ENCODE measurements at regions not wholly inside any gene's neighbourhood (a gene's known extent, or its start where the extent isn't known, plus 50 kb on each side); places are given as distances from the start of the nearest gene placed in this dataset.
A peak's percentile ranks its signal among the peaks of the same experiment; 100 is the strongest.

DNA sequence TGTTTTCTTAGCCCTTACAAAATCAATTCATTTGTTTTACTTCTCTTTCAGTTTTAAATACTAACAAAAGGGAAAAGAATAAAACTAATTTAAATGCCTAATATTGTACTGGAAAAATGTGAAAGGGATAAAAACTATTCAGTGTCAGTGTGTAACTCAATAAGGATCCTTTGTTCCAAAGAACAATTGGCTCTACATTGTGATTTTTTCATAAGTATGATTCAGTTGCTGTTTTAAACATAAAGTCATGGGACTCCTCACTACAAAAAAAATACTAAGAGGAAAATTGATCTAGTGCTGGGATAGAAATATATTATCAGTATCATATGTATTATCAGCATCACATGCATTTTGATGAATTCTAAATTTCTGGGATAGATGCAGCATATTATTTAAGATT lies 199.4 kb upstream of the TRAM1L1 start:
- H3K27ac ChIP-seq (ENCODE audit: low read depth in 1 of 2, low read length in 2 of 2): no peak overlapping the region
- H3K4me3 ChIP-seq (ENCODE audit: low read length in 2 of 2): no peak overlapping the region
- ATAC-seq (ENCODE audit: low FRiP score): no peak
- intact Hi-C loops (cut with DNase I): no loop called here
- H3K4me1 ChIP-seq (ENCODE audit: control insufficient read depth in 1 of 2, insufficient read depth in 2 of 2, low read length in 2 of 2): no peaks in the 10 kb centered on the region
- no peaks in the 10 kb centered on the region for H3K36me3 ChIP-seq (ENCODE audit: control insufficient read depth in 1 of 2, insufficient read depth in 2 of 2, low read length in 1 of 2)
- H3K27me3 ChIP-seq (ENCODE audit: control insufficient read depth in 1 of 2, insufficient read depth in 2 of 2, low read length in 1 of 2): no peaks in the 10 kb centered on the region
- no peak for DNase-seq
- H3K9me3 ChIP-seq (ENCODE audit: control insufficient read depth, low read length): no peaks in the 10 kb centered on the region

- Histone ChIP-seq H3K4me1 (ENCODE audit: control insufficient read depth in 1 of 2, insufficient read depth in 2 of 2, low read length in 2 of 2) (no peaks in the 10 kb centered on the region), H3K4me3 (ENCODE audit: low read length in 2 of 2) (no peak overlapping the region), H3K27ac (ENCODE audit: low read depth in 1 of 2, low read length in 2 of 2) (no peak overlapping the region), H3K36me3 (ENCODE audit: control insufficient read depth in 1 of 2, insufficient read depth in 2 of 2, low read length in 1 of 2) (no peaks in the 10 kb centered on the region), H3K9me3 (ENCODE audit: control insufficient read depth, low read length) (no peaks in the 10 kb centered on the region), H3K27me3 (ENCODE audit: control insufficient read depth in 1 of 2, insufficient read depth in 2 of 2, low read length in 1 of 2) (no peaks in the 10 kb centered on the region)
- intact Hi-C loops (cut with DNase I): no loop called here
- 47 to 71% methylated on average over 1 of the region's 1 CpG for WGBS, 2 donors
- DNase-seq (no peak), ATAC-seq (ENCODE audit: low FRiP score) (no peak)
Observed at GRCh38 chr4:117293784-117294183, 208.4 kb upstream of the TRAM1L1 start.

DNA sequence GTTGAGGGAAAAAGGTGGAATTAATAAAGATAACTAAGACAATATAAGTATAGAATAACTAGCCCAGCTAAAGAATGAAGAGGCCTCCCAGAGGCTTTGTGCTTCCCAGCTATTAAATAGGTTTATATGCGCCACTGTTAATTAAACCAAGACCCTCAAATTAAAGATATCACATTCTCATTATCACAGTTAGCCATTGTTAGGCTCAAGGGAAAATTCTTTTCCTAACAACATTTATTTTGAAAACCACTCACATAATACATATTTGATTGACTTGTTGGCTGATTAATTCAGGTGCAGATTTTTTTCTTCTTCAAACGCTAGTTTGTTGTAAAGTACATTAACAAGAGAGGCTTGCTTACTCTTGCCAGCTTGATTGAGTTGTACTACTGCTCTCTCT lies 216.8 kb upstream of the TRAM1L1 start:
- Histone ChIP-seq H3K27ac (ENCODE audit: low read depth in 1 of 2, low read length in 2 of 2) (no peak overlapping the region), H3K36me3 (ENCODE audit: control insufficient read depth in 1 of 2, insufficient read depth in 2 of 2, low read length in 1 of 2) (no peaks in the 10 kb centered on the region), H3K27me3 (ENCODE audit: control insufficient read depth in 1 of 2, insufficient read depth in 2 of 2, low read length in 1 of 2) (no peaks in the 10 kb centered on the region), H3K9me3 (ENCODE audit: control insufficient read depth, low read length) (no peaks in the 10 kb centered on the region), H3K4me3 (ENCODE audit: low read length in 2 of 2) (no peak overlapping the region), H3K4me1 (ENCODE audit: control insufficient read depth in 1 of 2, insufficient read depth in 2 of 2, low read length in 2 of 2) (no peaks in the 10 kb centered on the region)
- WGBS, 2 donors: 69 to 83% methylated on average over 2 of the region's 2 CpGs
- DNase-seq: no peak
- intact Hi-C loops (cut with DNase I): no loop called here
- ATAC-seq (ENCODE audit: low FRiP score): no peak

DNA sequence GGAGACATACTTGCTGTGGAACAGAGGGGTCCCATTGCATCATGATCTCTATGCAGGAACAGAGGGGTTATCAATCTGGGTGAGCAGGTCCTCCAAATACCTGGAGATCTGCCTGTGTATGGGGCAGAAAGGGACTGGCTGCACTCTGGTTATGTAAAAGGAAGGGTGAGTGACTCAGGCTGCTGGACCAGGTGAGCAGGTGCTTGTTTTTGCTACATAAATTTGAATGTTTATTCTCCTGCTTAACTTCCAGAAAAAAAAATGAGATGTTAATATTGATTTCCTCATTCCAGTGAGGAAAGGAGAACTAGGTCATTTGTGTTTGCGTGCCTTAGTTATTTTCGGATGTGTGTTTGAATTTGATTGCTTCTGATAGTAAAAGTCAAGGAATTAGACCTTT lies 225.8 kb upstream of the TRAM1L1 start:
- intact Hi-C loops (cut with DNase I): no loop called here
- H3K27ac ChIP-seq (ENCODE audit: low read depth in 1 of 2, low read length in 2 of 2): no peak overlapping the region
- no peak overlapping the region for H3K4me3 ChIP-seq (ENCODE audit: low read length in 2 of 2)
- H3K36me3 ChIP-seq (ENCODE audit: control insufficient read depth in 1 of 2, insufficient read depth in 2 of 2, low read length in 1 of 2): no peaks in the 10 kb centered on the region
- 58 to 69% methylated on average over 2 of the region's 2 CpGs for WGBS, 2 donors
- no peaks in the 10 kb centered on the region for H3K27me3 ChIP-seq (ENCODE audit: control insufficient read depth in 1 of 2, insufficient read depth in 2 of 2, low read length in 1 of 2)
- ATAC-seq (ENCODE audit: low FRiP score) (peak; percentile 21), DNase-seq (no peak)
- H3K9me3 ChIP-seq (ENCODE audit: control insufficient read depth, low read length): no peaks in the 10 kb centered on the region
- no peaks in the 10 kb centered on the region for H3K4me1 ChIP-seq (ENCODE audit: control insufficient read depth in 1 of 2, insufficient read depth in 2 of 2, low read length in 2 of 2)

- Histone ChIP-seq H3K36me3 (ENCODE audit: control insufficient read depth in 1 of 2, insufficient read depth in 2 of 2, low read length in 1 of 2) (no peaks in the 10 kb centered on the region), H3K4me3 (ENCODE audit: low read length in 2 of 2) (no peak overlapping the region), H3K9me3 (ENCODE audit: control insufficient read depth, low read length) (no peaks in the 10 kb centered on the region), H3K4me1 (ENCODE audit: control insufficient read depth in 1 of 2, insufficient read depth in 2 of 2, low read length in 2 of 2) (no peaks in the 10 kb centered on the region), H3K27ac (ENCODE audit: low read depth in 1 of 2, low read length in 2 of 2) (no peak overlapping the region), H3K27me3 (ENCODE audit: control insufficient read depth in 1 of 2, insufficient read depth in 2 of 2, low read length in 1 of 2) (no peaks in the 10 kb centered on the region)
- intact Hi-C loops (cut with DNase I): no loop called here
- 88% methylated on average over 3 of the region's 3 CpGs for WGBS, 2 donors
- DNase-seq (no peak), ATAC-seq (ENCODE audit: low FRiP score) (no peak)
Observed at GRCh38 chr4:117311989-117312388, 226.6 kb upstream of the TRAM1L1 start.

GRCh38 chr4:117324851-117325491 lies 239.6 kb upstream of the TRAM1L1 start:
- WGBS, 2 donors: 90% methylated on average over 1 of the region's 1 CpG
- ATAC-seq (ENCODE audit: low FRiP score) (no peak), DNase-seq (no peak)
- no peaks in the 10 kb centered on the region for H3K27me3 ChIP-seq (ENCODE audit: control insufficient read depth in 1 of 2, insufficient read depth in 2 of 2, low read length in 1 of 2)
- no peak overlapping the region for H3K4me3 ChIP-seq (ENCODE audit: low read length in 2 of 2)
- H3K27ac ChIP-seq (ENCODE audit: low read depth in 1 of 2, low read length in 2 of 2): no peak overlapping the region
- intact Hi-C loops (cut with DNase I): no loop called here
- no peaks in the 10 kb centered on the region for H3K9me3 ChIP-seq (ENCODE audit: control insufficient read depth, low read length)
- no peaks in the 10 kb centered on the region for H3K4me1 ChIP-seq (ENCODE audit: control insufficient read depth in 1 of 2, insufficient read depth in 2 of 2, low read length in 2 of 2)
- H3K36me3 ChIP-seq (ENCODE audit: control insufficient read depth in 1 of 2, insufficient read depth in 2 of 2, low read length in 1 of 2): no peaks in the 10 kb centered on the region

DNA sequence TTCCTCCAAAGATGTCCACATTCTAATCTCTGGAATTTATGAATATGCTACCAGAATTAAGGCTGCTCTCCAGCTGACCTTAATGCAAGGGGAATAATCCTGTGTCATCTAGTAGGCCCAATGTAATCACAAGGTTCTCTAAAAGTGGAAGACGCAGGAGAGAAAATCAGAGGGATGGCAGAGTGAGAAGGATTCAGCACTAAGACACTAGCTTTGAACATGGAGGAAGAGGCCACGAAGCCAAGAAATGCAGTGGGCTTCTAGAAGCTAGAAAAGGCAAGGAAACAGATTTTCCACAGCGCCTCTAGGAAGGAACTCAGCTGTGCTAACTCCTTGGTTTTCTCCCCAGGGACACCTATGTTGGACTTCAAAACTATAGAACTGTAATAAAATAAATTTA lies 240.7 kb upstream of the TRAM1L1 start:
- WGBS, 2 donors: 88 to 89% methylated on average over 3 of the region's 3 CpGs
- ATAC-seq (ENCODE audit: low FRiP score): no peak

GRCh38 chr4:117327491-117327890 lies 242.1 kb upstream of the TRAM1L1 start:
- DNase-seq (no peak), ATAC-seq (ENCODE audit: low FRiP score) (no peak)
- intact Hi-C loops (cut with DNase I): no loop called here
- Histone ChIP-seq H3K4me3 (ENCODE audit: low read length in 2 of 2) (no peak overlapping the region), H3K9me3 (ENCODE audit: control insufficient read depth, low read length) (no peaks in the 10 kb centered on the region), H3K27ac (ENCODE audit: low read depth in 1 of 2, low read length in 2 of 2) (no peak overlapping the region), H3K4me1 (ENCODE audit: control insufficient read depth in 1 of 2, insufficient read depth in 2 of 2, low read length in 2 of 2) (no peaks in the 10 kb centered on the region), H3K27me3 (ENCODE audit: control insufficient read depth in 1 of 2, insufficient read depth in 2 of 2, low read length in 1 of 2) (no peaks in the 10 kb centered on the region), H3K36me3 (ENCODE audit: control insufficient read depth in 1 of 2, insufficient read depth in 2 of 2, low read length in 1 of 2) (no peaks in the 10 kb centered on the region)
- WGBS, 2 donors: 84 to 85% methylated on average over 3 of the region's 3 CpGs

More for the DNA sequence above, 240.7 kb upstream of the TRAM1L1 start:
- Histone ChIP-seq H3K27me3 (ENCODE audit: control insufficient read depth in 1 of 2, insufficient read depth in 2 of 2, low read length in 1 of 2) (no peaks in the 10 kb centered on the region), H3K4me1 (ENCODE audit: control insufficient read depth in 1 of 2, insufficient read depth in 2 of 2, low read length in 2 of 2) (no peaks in the 10 kb centered on the region), H3K9me3 (ENCODE audit: control insufficient read depth, low read length) (no peaks in the 10 kb centered on the region), H3K27ac (ENCODE audit: low read depth in 1 of 2, low read length in 2 of 2) (no peak overlapping the region), H3K4me3 (ENCODE audit: low read length in 2 of 2) (no peak overlapping the region), H3K36me3 (ENCODE audit: control insufficient read depth in 1 of 2, insufficient read depth in 2 of 2, low read length in 1 of 2) (no peaks in the 10 kb centered on the region)
- no peak for DNase-seq
- intact Hi-C loops (cut with DNase I): no loop called here

- intact Hi-C loops (cut with DNase I): no loop called here
- WGBS, 2 donors: 41 to 43% methylated on average over 2 of the region's 2 CpGs
Observed at GRCh38 chr4:117328333-117328732, 243.0 kb upstream of the TRAM1L1 start.

More at GRCh38 chr4:117328333-117328732, 243.0 kb upstream of the TRAM1L1 start:
- Histone ChIP-seq H3K36me3 (ENCODE audit: control insufficient read depth in 1 of 2, insufficient read depth in 2 of 2, low read length in 1 of 2) (no peaks in the 10 kb centered on the region), H3K9me3 (ENCODE audit: control insufficient read depth, low read length) (no peaks in the 10 kb centered on the region), H3K27ac (ENCODE audit: low read depth in 1 of 2, low read length in 2 of 2) (no peak overlapping the region), H3K4me1 (ENCODE audit: control insufficient read depth in 1 of 2, insufficient read depth in 2 of 2, low read length in 2 of 2) (no peaks in the 10 kb centered on the region), H3K4me3 (ENCODE audit: low read length in 2 of 2) (no peak overlapping the region), H3K27me3 (ENCODE audit: control insufficient read depth in 1 of 2, insufficient read depth in 2 of 2, low read length in 1 of 2) (no peaks in the 10 kb centered on the region)
- DNase-seq (no peak), ATAC-seq (ENCODE audit: low FRiP score) (no peak)
